Putamen (tissue), 1 donor: ENCODE measurements at regions not wholly inside any gene's neighbourhood (a gene's known extent, or its start where the extent isn't known, plus 50 kb on each side); places are given as distances from the start of the nearest gene placed in this dataset.
"Not testable (repeated sequence)": the region's sequence is repeated elsewhere in the genome, so short reads cannot be mapped to it uniquely, and the experiment has no call there.

ENCODE experiments used
- DNase-seq: peaks from one replicate; pipeline ENCODE4 v3.0.0-alpha.2; 2016; ENCODE audit warnings: low spot score

GRCh38 chr10:62496925-62497324 lies 122.8 kb downstream of the ZNF365 start:
- no peak for DNase-seq

DNA sequence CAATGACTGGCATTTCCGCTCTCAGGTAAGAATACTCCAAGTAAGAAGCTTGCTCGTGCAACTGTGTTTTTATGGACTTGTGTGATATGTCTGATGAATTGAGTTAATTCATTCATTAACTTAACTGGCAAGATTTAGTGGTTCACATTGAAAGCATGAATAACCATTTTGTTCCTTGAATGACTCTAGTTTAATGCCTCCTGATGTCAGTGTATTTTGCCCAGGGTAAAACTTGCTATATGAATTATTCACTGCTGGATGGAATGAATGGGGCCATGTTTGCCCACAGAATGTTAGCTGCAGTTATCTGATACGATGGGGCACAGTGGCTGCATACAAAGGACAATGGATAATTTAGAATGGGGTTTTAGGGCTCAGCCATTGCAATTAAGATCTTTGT lies 124.1 kb downstream of the ZNF365 start:
- DNase-seq: no peak

DNA sequence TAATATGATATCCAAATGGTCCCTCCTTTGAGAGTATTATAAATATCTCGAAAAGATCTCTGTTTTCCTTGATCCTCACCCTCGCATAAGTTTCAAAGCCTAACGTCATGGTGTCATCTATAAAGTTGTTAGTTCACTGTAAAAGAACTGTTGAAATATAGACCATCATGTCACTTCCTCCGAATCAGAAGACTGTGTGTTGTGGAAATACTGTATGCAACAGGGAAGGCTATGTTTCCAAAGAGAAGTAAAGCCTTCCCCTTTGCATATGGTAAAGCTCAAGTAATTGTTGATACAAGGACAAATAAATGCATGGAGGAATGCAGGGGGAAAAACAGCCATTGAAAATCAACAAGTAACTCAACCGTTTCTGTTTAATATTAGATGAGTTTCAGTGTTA lies 125.9 kb downstream of the ZNF365 start:
- not testable (repeated sequence) for DNase-seq

DNA sequence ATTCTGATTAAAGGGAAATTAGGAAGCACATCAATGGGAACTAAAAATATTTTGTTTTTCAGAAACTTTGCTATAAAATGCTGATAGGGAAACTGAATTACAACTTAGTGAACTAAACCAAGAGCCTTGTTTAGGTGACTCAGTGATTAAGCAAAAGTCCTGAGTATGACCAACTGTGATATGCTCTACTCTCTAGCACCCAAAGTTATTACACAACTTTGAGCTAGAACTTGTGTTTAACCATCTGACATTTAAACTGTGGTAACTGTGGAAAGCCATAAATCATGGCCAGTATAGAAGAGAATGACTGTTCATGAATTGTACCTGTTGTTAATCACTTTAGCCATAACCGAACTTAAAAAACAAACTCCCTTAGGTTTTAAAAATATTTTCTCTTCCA lies 127.4 kb downstream of the ZNF365 start:
- DNase-seq: no peak

GRCh38 chr10:62502995-62503613 lies 128.9 kb downstream of the ZNF365 start:
- no peak for DNase-seq

DNA sequence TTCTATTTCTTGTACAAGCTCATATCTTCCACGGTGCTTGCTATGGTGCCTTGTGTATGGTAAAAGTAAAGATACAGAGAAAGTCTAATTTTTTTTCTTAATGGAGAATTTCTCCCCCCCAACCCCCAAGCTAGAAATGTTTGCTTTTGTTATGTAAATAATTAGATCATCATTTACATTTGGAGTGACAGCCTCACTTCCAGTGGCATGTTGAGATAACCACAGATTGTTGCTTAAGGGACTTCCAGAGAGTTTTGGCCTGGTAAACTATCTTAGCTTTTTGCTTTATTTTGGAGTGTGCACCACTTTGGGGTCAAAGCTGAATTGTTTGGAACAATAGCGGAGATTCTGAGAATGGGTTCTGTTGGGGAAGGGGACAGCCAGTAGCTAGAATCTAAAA lies 129.7 kb downstream of the ZNF365 start:
- DNase-seq: no peak

- DNase-seq: no peak
These were observed 132.2 kb downstream of the ZNF365 start for GRCh38 chr10:62506371-62506770.

DNA sequence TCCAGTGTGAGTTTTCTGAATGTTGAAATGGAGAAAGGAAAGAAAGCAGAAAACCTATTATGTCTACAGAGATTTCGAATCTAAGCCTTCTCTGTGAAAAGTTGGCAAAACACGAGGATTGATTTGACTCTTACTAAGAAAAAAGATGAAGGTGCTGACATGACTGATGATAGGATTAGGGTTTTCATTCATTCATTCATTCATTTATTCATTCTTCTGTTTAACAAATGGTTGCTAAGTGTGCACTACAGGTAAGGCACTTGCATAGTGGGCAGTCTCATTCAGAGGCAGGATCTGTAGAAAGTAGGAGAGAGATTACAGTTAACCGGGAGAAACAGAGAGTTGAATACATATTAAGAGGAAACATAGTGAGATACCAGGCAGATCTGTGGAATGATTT lies 137.1 kb downstream of the ZNF365 start:
- no peak for DNase-seq

DNA sequence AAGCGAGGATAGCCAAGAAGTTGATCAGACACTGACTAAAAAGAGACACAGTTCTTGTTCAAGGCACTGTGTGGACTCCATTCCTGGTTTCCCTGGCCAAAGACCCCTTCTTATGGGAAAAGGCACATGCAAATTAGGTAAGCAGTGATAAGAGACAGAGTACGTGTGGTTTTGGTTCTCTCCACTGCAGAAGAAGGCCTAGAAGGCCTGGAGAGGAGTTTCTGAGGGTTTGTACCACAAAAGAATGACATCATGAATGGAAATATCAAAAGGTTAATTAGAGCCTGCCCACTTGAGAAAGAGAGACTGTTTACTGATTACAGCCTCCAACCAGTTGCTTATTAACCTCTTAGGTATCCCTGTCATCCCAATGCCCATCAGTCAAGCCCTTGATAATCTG lies 137.5 kb downstream of the ZNF365 start:
- DNase-seq: no peak

DNA sequence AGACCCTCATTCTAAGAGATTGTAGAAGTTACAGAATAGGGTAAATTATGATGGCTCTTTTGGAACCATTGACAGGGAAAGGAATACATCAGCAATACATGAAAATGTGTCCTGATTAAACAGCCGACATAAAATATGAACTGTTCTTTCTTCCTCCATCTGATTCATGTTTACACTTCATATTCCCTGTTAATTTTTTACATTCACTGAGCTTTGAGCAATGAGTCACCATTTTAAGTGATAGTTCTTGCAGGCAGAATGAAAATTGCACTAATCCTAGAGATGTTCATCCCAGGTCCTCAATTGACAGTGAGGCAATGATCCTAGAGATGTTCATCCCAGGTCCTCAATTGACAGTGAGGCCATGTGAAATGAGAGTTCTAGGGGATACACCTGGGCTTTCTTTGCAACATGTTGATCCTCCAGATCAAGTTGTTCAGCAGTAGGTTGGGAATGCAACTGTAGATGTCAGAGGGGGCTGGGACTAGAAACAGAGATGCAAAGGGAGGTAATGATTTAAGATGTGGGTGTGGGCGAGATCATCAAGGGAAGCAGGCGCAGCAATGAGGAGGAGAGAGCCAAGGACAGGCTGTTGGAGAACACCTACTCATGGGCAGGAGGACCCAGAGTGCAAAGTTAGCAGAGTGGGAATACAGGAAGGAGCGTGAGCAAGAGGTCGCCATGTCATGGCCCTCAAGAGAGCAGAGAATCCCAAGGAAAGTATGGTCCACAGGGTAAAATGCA lies 138.7 kb downstream of the ZNF365 start:
- no peak for DNase-seq

DNA sequence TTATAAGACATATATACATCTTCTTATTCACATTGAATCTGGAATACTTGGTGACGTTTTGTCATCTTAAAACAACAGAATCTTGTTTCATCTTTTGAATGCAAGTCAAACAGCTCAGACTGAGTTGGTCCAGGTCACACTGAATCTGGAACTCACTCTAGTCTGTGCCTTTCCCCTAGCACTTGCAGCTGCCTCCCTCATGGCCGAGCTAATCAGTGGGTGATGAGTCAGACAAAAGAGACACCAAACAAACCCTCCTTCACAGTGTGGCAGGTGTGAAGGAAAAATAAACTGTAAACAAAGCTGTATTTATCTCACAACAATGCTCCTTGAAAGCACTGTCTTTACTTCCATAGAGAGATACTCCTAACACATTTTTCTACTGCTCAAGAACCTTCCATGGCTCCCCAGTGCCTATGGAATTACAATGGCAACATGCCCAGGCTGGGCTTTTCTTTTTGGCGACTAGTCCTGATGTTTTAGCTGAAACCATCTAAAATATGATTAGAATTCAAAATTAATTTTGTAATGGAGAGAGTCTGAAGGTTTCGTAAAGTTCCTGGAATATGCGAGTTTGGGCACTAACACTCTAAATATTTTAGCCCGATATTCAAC lies 140.0 kb downstream of the ZNF365 start:
- no peak for DNase-seq

DNA sequence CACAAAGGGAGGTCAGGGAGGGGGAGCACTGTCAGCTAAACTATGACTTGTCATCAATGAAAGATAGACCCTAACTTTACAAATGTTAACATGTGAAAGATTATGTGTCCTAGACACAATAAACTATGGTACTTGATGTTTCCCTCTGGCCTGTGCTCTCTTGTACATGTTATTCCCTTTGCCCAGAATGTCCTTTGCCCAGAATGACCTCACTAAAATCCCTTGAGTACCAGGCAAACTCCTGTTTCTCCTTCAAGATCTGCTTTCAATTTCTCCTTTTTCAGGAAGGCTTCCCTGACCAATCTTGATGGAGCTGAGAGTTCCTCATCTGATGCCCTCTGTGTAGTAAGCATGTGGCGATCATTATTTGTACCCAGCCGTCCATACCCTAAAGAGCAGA lies 143.1 kb downstream of the ZNF365 start:
- no peak for DNase-seq

DNA sequence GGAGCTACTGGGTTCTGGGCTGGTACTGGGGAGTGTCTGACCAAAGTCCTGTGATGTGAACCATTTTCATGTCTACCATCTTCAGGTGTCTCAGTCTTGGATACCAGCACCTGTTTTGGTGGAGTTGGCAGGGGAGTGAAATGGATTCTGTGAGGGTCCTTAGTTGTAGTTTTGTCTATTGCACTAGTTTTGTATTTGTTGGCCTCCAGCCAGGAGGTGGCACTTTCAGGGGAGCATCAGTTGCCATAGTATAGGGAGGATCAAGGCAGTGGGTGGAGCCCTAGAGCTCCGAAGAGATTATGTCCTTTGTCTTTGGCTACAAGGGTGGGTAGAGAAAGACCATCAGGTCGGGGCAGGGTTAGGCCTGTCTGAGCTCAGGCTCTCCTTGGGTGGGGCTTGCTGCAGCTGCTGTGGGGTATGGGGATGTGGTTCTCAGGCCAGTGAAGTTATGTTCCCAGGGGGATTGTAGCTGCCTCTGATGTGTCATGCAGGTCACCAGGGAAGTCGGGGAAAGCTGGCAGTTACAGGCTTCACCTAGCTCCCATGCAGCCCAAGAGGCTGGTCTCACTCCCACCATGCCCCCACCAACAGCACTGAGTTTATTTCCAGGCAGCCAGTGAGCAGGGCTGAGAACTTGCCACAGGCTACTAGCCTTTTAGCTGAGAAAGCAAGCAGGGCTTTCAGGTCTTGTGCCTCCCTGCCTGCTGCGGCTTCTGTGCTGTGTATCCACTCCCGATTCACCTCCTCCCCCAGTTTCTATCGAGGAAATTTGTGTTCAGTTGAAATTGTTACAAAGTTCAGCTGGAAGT lies 153.1 kb downstream of the ZNF365 start:
- DNase-seq: no peak

GRCh38 chr10:62528441-62528840 lies 154.3 kb downstream of the ZNF365 start:
- no peak for DNase-seq

DNA sequence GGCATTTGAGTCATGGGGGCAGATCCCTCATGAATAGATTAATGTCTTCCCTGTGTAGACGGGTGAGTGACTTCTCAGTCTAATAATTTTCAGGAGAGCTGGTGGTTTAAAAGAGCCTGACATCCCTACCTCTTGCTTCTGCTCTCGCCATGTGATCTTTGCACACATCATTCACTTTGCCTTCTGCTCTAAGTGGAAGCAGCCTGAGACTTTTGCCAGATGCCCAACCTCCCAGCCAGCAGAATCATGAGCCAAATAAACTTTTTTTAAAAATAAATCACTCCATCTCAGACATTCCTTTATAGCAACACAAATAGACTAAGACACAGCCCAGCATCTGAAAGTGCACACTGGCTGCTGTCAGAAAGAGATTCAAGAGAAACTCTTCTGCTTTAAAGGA lies 155.2 kb downstream of the ZNF365 start:
- DNase-seq: no peak

DNA sequence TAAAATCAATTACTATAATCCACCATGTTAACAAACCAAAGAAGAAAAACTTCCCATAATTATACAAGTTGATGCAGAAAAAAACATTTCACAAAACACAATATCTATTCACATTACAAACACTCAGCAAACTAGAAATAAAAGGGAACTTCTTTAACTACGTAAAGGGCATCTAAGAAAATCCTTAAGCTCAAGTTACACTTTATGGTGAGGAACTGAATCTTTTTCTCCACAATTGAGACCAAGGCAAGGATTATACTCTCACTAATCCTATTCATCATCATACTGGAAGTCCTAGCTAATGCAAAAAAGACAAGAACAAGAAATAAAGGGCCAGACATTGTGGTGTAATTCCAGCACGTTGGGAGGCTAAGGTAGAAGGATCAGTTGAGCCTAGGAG lies 159.9 kb downstream of the ZNF365 start:
- no peak for DNase-seq

DNA sequence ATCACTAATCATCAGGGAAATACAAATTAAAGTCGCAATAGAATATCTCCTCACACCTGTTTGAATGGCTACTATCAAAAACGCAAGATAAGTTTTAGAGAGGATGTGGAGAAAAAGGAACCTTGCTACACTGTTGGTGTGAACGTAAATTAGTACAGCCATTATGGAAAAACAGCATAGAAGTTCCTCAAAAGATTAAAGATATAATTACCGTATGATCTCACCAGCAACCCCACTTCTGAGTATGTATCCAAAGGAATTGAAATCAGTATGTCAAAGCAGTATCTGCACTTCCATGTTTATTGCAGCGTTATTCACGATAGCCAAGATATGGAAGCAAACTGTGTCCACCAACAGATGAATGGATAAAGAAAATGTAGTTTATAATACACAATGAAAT lies 164.4 kb downstream of the ZNF365 start:
- no peak for DNase-seq

DNA sequence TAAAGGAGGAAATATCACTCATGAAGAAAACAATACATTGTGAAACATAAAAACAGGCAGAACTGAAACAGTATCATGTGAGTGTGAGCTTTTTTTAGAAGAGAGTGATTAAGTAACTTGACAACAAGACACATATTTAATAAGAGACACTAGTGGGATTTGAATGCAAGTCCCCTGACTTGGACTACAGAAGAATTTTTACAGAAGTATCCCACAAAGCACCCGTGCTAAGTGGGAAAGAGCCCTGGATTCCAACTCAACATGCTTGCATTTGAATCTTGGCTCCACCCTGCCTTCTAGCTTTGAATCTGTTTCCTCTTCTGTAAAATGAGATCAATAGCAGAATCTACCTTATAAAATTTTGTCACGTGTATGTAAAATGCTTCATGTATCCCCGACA lies 166.2 kb downstream of the ZNF365 start:
- no peak for DNase-seq

DNA sequence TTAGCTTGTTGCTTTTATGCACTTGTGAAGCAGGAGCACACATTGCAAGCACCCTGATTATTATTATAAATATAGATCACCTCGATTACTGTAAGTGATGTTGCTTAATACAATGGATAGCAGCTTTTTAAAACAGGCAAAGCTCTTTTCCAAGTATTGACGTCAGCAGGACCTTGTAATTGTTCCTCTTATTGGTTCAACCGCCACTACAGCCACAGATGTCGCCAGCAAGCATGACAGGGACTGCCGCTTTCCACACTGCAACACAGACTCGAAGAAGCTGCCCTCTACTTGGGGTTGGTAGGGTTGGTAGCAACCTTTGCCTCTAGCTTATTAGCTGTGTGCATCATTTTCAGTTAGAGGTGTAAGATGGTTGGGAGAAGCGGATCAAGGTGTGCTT lies 167.6 kb downstream of the ZNF365 start:
- DNase-seq: no peak

DNA sequence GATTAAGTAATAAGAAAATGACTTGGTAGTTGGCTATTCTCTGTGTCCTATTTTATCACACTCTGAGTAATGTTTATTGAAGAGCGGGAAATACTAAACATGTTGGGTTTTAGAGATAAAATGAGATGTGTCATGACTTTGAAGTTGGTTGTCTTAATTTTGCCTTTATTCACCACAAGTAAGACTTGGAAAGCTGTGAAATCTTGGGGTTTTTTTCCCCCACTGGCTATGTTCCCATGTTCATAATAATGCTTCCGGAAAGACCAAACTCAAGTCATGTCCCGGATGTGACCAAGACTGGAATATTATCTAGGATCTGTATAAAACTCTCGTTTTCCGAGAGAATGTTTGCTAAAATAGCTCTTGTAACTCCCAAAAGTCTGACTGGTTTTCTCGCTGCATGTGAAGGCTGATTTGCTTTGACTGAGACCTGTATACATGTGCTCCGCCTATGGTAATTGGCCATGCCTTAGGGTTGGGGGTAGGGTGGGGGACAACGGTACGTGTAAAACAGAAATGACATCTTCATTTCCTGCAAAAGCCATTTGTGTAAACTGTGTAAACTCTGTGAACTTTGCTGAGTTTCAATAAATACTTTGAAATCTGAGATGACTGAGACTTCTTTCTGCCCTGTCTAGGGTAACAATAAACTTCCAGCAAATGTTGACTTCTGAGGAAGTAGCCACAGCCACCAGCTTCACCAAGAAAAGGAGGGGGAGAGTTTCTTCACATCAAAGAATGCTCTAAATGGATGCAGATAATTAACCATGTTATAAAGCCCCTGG lies 169.6 kb downstream of the ZNF365 start:
- DNase-seq: no peak

- DNase-seq: no peak
These were observed 171.2 kb downstream of the ZNF365 start for GRCh38 chr10:62545160-62546066.
